Activated T-cell treated with anti-CD3 and anti-CD28 coated beads, Interleukin-2, amount 50 U/mL, for 24 hours (primary cell): ENCODE measurements at regions not wholly inside any gene's neighbourhood (a gene's known extent, or its start where the extent isn't known, plus 50 kb on each side); places are given as distances from the start of the nearest gene placed in this dataset.

Experiments
- DNase-seq: peaks from one replicate; pipeline ENCODE4 v3.0.0-alpha.2; 2020
- H3K27ac Mint-ChIP-seq: 2 replicates; pipeline ENCODE4 v1.8.0; 2020; ENCODE audit warnings: mild to moderate bottlenecking, mixed read lengths
- H3K27me3 Mint-ChIP-seq: 2 replicates; pipeline ENCODE4 v1.8.0; 2020; ENCODE audit warnings: mixed read lengths
- H3K36me3 Mint-ChIP-seq: 2 replicates; pipeline ENCODE4 v1.8.0; 2020; ENCODE audit warnings: low read depth, mixed read lengths
- H3K4me1 Mint-ChIP-seq: 2 replicates; pipeline ENCODE4 v1.8.0; 2020; ENCODE audit warnings: low read depth, mixed read lengths
- H3K4me3 Mint-ChIP-seq: 2 replicates; pipeline ENCODE4 v1.8.0; 2020; ENCODE audit warnings: mild to moderate bottlenecking, moderate library complexity, mixed read lengths
- H3K9me3 Mint-ChIP-seq: 2 replicates; pipeline ENCODE4 v1.8.0; 2020; ENCODE audit warnings: mixed read lengths

DNA sequence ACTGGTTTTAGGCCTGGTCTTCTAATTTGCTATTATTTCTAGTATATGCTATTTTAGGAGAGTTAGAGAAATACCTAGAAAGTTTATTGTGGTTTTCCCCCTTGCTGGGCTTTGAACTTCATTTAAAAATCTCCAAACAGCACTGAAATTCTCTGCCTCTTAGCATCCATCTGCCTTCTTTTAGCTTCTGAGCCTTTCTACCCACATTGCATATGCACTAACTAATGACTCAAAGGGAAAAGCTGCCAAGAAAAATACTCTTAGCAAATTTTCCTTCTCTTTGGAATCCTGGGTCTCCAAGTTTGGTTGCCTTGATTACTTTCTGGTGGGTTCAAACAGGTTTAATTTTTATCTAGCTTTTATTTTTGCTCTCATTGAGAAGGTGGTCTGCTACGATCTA is 408.4 kb upstream of the PTBP2 start:
- Mint-ChIP-seq H3K4me1 (no peaks in the 10 kb centered on the region), H3K4me3 (no peak overlapping the region), H3K36me3 (no peaks in the 10 kb centered on the region), H3K27ac (no peak overlapping the region), H3K9me3 (peaks cover 2% of the 10 kb centered on the region), H3K27me3 (no peaks in the 10 kb centered on the region)
- DNase-seq = no peak

DNA sequence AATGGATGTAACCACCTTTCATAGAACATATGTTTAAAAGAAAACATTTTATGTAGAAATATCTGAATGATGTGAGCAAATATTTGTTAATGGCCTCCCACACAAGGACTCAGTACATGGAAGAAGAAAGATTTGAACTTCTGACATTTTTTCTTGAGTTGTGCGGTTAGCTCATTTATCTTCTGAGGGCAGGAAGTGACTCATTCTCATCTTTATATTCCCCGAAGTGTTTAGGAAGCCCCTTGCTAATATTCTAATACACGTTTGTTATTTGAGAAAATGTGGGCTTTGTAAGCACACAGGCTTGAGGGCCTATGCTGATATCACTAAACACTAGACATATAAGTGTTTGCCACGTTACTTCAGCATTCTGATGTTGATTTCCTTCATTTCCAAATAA is 392.5 kb upstream of the PTBP2 start:
- DNase-seq = no peak
- Mint-ChIP-seq H3K36me3 (no peaks in the 10 kb centered on the region), H3K4me3 (no peak overlapping the region), H3K27ac (no peak overlapping the region), H3K4me1 (no peaks in the 10 kb centered on the region), H3K9me3 (peaks cover 7% of the 10 kb centered on the region), H3K27me3 (no peaks in the 10 kb centered on the region)

DNA sequence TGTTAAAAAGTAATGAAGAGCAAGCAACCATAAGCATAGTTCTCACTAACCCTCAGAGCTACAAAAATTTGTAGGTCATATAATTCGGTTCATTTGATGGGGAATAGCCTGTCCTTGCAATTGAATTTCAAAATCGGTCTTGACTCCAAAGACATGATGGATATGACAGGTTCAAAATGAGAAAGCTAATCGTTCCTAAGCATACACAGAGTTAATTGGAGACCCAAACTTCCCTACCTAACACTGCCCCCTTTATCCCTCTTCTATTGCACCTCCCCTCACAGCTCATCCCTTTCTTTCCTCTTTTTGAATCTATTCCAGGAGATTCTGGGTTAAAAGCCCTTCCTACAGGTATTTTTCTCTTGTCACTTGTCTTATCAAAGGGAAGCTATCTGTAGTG is 390.0 kb upstream of the PTBP2 start:
- H3K4me3 Mint-ChIP-seq = no peak overlapping the region
- peaks cover 7% of the 10 kb centered on the region for H3K9me3 Mint-ChIP-seq
- no peaks in the 10 kb centered on the region for H3K27me3 Mint-ChIP-seq
- H3K27ac Mint-ChIP-seq = no peak overlapping the region
- no peaks in the 10 kb centered on the region for H3K36me3 Mint-ChIP-seq
- no peaks in the 10 kb centered on the region for H3K4me1 Mint-ChIP-seq
- no peak for DNase-seq

DNA sequence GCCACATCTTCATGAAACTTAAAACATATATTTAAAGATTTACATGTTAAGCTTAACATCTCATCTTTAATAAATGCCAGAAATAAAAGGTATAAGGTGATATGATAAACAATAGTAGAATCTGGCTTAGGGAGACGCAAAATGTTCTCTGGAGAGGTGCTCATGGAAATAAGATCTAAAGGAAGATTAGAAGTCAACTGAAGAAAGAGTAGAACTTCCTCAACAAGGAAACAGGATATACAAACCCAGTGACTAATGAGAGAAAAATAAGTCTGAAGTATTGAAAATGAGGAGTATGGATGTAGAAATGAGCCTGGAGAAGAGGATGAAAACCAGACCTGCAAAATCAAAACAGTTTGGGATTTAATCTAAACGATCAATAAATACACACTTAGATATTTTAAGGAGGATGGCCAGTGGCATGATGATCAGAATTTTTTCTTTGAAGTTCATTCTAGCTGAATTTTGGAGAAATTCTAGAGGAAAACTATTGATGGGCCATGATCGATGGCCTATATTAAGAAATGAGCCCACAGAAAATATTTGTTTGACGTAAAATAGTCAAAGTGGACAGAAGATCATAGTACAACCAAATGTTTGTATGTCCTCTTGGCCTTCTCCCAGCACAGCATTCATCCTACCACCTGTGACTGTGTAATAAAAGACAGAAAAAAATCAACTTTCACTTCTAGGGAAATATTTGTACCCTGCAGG is 387.9 kb upstream of the PTBP2 start:
- H3K36me3 Mint-ChIP-seq = no peaks in the 10 kb centered on the region
- H3K27me3 Mint-ChIP-seq = no peaks in the 10 kb centered on the region
- H3K9me3 Mint-ChIP-seq = no peaks in the 10 kb centered on the region
- no peak overlapping the region for H3K4me3 Mint-ChIP-seq
- H3K27ac Mint-ChIP-seq = no peak overlapping the region
- no peak for DNase-seq
- H3K4me1 Mint-ChIP-seq = no peaks in the 10 kb centered on the region

DNA sequence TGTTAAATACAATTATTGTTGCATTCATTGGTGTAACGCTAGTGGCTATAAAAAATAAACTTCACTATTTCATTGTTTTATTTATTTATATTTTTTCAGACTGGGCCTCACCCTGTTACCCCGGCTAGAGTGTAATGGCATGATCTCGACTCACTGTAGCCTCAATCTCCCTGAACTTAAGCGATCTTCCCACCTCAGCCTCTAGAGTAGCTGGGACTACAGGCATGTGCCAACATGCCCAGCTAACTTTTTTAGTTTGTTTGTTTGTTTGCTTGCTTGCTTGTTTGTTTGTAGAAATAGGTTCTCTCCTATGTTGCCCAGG is 387.4 kb upstream of the PTBP2 start:
- Mint-ChIP-seq H3K27ac (no peak overlapping the region), H3K27me3 (no peaks in the 10 kb centered on the region), H3K9me3 (no peaks in the 10 kb centered on the region), H3K4me3 (no peak overlapping the region), H3K4me1 (no peaks in the 10 kb centered on the region), H3K36me3 (no peaks in the 10 kb centered on the region)
- DNase-seq = no peak

DNA sequence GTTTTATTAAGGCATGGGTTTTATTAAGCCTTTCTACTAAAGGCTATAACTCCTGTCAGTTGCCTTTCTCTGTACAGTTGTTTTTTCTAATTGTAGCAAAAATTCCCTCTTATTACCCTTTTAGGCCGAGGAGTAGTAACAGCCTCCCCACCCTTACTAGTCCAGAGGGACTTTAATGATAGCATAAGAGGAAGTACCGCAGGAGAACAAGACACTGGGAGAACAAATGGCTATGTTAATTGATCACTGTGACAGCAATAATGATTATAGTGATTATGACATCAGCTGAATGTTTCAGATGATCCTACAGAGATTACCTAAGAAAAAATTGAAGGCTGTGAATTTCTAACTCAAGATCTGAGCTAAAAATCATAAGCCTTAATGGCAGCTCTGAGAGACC is 383.0 kb upstream of the PTBP2 start:
- no peaks in the 10 kb centered on the region for H3K4me1 Mint-ChIP-seq
- H3K9me3 Mint-ChIP-seq = no peaks in the 10 kb centered on the region
- no peaks in the 10 kb centered on the region for H3K36me3 Mint-ChIP-seq
- no peaks in the 10 kb centered on the region for H3K27me3 Mint-ChIP-seq
- H3K4me3 Mint-ChIP-seq = no peak overlapping the region
- DNase-seq = no peak
- H3K27ac Mint-ChIP-seq = no peak overlapping the region

DNA sequence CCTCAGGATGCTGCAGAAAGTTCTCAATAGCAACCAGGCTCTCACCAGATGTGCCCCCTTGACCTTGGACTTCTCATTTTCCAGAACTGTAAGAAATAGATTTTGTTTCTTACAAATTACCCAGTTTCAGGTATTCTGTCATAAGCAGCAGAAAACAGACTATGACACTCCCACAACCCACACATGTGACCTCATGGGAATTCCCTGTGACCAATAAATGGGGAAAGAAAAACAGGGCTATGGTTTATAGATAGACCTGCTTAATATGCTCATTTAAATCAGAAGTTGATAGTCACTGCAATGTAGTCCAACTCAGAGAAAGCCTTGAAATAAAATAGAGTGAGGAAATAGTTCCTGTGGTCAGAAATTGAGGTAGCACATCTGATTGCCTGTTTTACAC is 380.9 kb upstream of the PTBP2 start:
- H3K36me3 Mint-ChIP-seq = no peaks in the 10 kb centered on the region
- no peaks in the 10 kb centered on the region for H3K27me3 Mint-ChIP-seq
- DNase-seq = no peak
- no peak overlapping the region for H3K27ac Mint-ChIP-seq
- H3K4me3 Mint-ChIP-seq = no peak overlapping the region
- peaks cover 5% of the 10 kb centered on the region for H3K9me3 Mint-ChIP-seq
- H3K4me1 Mint-ChIP-seq = no peaks in the 10 kb centered on the region

DNA sequence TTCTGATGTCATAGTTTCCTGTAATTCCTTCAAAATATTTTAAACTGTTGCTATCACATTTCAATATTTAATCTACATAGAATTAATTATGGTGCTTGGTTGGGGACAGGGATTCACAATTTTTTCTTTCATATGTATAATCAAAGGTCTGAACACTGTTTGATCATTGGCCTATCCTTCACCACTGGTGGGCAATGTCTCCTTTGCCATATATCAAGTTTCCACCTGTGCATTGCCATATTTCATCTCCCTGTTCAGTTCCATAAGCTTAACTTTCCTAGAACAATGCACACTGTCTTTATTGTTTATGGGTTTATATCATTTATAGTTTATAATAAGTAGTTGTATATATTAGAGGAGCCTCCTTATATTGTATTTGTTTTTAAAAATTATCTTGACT is 374.9 kb upstream of the PTBP2 start:
- H3K4me3 Mint-ChIP-seq = no peak overlapping the region
- no peaks in the 10 kb centered on the region for H3K36me3 Mint-ChIP-seq
- no peak for DNase-seq
- H3K4me1 Mint-ChIP-seq = no peaks in the 10 kb centered on the region
- H3K27me3 Mint-ChIP-seq = no peaks in the 10 kb centered on the region
- H3K9me3 Mint-ChIP-seq = peaks cover 5% of the 10 kb centered on the region
- H3K27ac Mint-ChIP-seq = no peak overlapping the region

DNA sequence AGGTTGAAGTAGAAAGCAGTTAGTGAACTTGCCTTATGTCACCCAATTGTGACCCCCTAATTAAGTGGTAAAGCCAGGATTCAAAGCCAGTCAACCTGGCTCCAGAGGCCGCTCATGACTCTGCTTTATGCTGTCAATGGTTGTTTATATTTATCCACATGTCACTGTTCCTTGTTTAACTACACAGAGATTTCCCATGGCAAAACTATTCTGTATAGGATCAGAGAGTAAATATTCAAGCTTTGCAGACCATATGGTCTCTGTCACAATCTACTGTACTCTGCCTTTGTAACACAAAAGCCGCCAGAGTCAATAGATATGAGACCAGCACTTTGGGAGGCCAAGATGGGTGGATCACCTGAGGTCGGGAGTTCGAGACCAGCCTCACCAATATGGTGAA is 371.7 kb upstream of the PTBP2 start:
- H3K36me3 Mint-ChIP-seq = no peaks in the 10 kb centered on the region
- H3K4me1 Mint-ChIP-seq = no peaks in the 10 kb centered on the region
- H3K27ac Mint-ChIP-seq = no peak overlapping the region
- H3K4me3 Mint-ChIP-seq = no peak overlapping the region
- DNase-seq = no peak
- no peaks in the 10 kb centered on the region for H3K27me3 Mint-ChIP-seq
- peaks cover 2% of the 10 kb centered on the region for H3K9me3 Mint-ChIP-seq

DNA sequence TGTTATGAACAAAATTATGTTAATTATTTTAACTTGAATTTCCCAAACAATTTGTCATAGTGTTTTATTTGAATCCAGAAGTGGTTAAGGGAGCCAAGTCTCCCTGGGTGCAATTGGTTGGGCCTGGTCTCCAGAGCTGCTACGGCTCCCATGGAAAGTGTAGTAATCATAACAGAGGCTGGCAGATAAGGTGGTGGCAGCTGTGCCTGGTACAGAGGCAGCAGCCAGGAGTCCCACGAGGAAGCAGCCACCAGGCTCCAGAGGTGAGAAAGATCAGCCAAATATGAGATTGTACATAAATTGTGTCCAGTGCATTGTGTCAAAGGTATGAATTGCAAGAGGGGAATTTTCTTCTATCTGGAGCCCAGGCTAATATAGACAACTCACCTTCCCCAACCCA is 368.9 kb upstream of the PTBP2 start:
- Mint-ChIP-seq H3K27ac (no peak overlapping the region), H3K27me3 (no peaks in the 10 kb centered on the region), H3K4me3 (no peak overlapping the region), H3K9me3 (peaks cover 2% of the 10 kb centered on the region), H3K4me1 (no peaks in the 10 kb centered on the region), H3K36me3 (no peaks in the 10 kb centered on the region)
- DNase-seq = no peak

DNA sequence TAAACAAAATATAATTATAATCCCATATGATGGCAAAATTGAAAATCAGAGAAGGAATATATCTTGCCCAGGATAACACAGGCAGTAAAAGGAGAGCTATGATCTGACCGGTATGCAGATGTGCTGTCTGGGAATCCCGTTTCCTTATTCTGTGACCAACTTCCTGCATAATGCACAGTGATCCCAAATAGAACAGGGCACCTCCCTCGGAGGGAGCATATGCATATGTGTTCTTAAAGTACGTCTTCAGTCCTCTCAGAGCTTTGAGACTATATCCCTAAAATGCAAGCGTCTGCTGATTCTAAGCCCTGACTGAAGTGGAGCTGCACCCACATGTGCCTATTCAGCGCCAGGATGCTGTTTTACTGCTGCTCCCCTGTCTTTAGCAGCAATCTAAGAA is 366.1 kb upstream of the PTBP2 start:
- Mint-ChIP-seq H3K9me3 (peaks cover 2% of the 10 kb centered on the region), H3K4me1 (no peaks in the 10 kb centered on the region), H3K27ac (no peak overlapping the region), H3K36me3 (no peaks in the 10 kb centered on the region), H3K4me3 (no peak overlapping the region), H3K27me3 (no peaks in the 10 kb centered on the region)
- no peak for DNase-seq

DNA sequence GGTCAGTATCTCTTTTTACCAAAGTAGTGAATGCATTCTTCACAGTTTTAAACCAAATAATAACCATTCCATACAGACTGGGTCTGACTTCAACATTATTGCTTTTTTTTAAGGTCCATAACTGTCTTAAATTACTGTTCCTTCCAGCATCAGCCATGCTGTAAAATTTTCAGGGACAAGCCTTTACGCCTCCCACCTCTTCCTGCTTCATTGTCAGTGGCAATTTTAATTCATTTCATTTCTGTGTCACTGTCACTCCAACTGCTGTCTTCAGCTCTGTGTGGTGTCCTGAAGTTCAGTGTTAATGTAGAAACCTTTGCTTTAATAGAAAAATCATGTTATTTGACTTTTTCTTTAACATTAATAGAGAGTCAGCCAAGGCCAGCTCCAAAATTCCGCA is 365.6 kb upstream of the PTBP2 start:
- Mint-ChIP-seq H3K27ac (no peak overlapping the region), H3K36me3 (no peaks in the 10 kb centered on the region), H3K9me3 (peaks cover 2% of the 10 kb centered on the region), H3K4me3 (no peak overlapping the region), H3K4me1 (no peaks in the 10 kb centered on the region), H3K27me3 (peaks cover 2% of the 10 kb centered on the region)
- DNase-seq = no peak

DNA sequence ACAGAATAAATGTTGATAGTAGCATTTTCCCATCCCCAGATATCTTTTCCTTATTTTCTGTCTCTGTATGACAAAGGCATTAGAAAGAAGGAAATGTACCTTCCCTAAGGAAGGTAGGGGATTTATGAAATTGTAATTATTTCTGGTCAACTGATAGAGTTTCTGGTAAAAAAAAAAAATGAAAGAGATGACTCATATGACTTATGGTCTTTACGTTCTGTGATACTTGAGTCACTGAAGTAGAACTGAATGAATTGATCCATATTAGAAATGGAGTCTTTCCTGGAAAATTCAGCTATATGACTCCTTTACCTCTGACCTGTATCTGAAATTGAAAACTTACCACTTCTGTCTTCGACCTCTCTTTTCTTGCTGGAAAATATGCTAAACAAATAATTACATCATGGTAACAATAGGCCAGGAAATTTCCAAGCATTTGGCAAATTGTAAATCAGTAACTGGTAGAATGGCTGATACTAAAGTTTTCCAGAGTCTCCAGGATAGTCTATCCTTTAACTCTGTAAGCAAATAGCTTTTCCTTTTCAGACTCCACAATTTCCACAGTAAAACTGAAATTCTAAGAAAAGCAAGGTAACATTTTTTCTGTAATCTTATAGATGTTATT is 364.3 kb upstream of the PTBP2 start:
- peaks cover 6% of the 10 kb centered on the region for H3K27me3 Mint-ChIP-seq
- DNase-seq = no peak
- H3K4me3 Mint-ChIP-seq = no peak overlapping the region
- H3K36me3 Mint-ChIP-seq = no peaks in the 10 kb centered on the region
- peaks cover 4% of the 10 kb centered on the region for H3K4me1 Mint-ChIP-seq
- H3K27ac Mint-ChIP-seq = no peak overlapping the region
- H3K9me3 Mint-ChIP-seq = peaks cover 6% of the 10 kb centered on the region

DNA sequence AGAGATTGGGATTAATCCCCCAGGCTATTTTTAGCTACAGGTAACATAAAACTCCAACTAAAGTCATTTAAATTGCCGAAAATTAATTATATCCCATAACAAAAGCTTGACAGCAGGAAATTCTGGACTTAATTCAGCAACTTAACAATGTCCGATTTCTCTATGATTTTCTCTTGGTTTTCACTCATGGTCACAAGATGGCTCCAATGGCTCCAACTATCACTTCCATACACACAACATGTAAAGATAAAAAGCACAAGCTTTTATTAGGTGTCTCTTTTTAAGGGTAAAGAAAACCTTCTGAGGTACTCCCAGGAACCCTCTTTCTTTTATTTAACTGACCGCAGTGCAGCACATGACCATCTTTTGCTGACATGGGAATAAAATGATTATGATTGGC is 363.5 kb upstream of the PTBP2 start:
- no peak overlapping the region for H3K4me3 Mint-ChIP-seq
- peaks cover 6% of the 10 kb centered on the region for H3K9me3 Mint-ChIP-seq
- H3K36me3 Mint-ChIP-seq = no peaks in the 10 kb centered on the region
- H3K27me3 Mint-ChIP-seq = peaks cover 6% of the 10 kb centered on the region
- DNase-seq = no peak
- peaks cover 11% of the 10 kb centered on the region for H3K4me1 Mint-ChIP-seq
- H3K27ac Mint-ChIP-seq = no peak overlapping the region

DNA sequence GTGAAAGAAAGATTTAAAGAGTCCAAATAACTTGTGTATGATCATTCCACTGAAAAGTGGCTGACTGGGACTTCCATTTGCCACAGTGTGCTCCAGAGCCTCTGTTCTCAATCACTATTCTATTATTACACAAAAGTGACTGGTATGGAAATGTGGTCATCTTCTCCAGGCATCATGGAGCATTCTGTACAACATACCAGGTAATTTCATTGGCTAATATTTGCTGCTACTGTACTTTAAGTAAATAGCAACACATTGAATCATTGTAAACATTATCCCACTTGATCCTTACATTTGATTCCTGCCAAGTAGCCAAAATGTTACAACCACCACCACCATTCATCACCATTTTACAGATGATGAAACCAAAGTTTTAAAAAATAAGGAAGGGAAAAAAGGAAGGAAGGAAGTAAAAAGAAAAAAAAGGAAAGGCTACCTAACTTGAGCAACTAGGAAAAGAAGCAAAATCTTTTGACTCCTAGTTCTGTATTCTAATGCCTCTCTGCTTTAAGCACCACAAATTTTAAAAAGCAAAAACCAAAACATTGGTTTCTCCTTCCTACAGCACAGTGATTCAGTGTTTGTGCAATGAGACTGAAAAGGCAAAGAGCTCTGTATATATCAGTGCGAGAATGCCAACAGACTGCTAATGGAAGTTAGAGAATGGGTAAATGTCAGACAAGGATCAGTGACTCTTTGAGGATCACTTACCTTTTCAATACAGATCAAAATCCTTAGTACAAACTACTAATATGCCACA is 361.4 kb upstream of the PTBP2 start:
- no peak overlapping the region for H3K27ac Mint-ChIP-seq
- H3K4me3 Mint-ChIP-seq = no peak overlapping the region
- H3K9me3 Mint-ChIP-seq = peaks cover 8% of the 10 kb centered on the region
- H3K36me3 Mint-ChIP-seq = no peaks in the 10 kb centered on the region
- peaks cover 11% of the 10 kb centered on the region for H3K4me1 Mint-ChIP-seq
- peaks cover 6% of the 10 kb centered on the region for H3K27me3 Mint-ChIP-seq
- DNase-seq = no peak
